ENCODE measurements at regions not wholly inside any gene's neighbourhood (a gene's known extent, or its start where the extent isn't known, plus 50 kb on each side); places are given as distances from the start of the nearest gene placed in this dataset.

- TF ChIP-seq CTCF (IDR thresholded peaks at IDR 0.05) (no peak), ZFX (IDR thresholded peaks at IDR 0.05; ENCODE audit: borderline replicate concordance) (no peak)
These were observed 377.5 kb downstream of the LMO4 start for GRCh38 chr1:87706203-87706602.
